Lung microvascular endothelial cell (primary cell): ENCODE measurements at regions not wholly inside any gene's neighbourhood (a gene's known extent, or its start where the extent isn't known, plus 50 kb on each side); places are given as distances from the start of the nearest gene placed in this dataset.
"Not testable (repeated sequence)": the region's sequence is repeated elsewhere in the genome, so short reads cannot be mapped to it uniquely, and the experiment has no call there.

ENCODE experiments used
- DNase-seq, 2 donors: peaks; one replicate each; pipeline versions ENCODE4 v3.0.0 to v3.0.0-alpha.2; 2010; ENCODE audit warnings: low read depth in 2 of 2

DNA sequence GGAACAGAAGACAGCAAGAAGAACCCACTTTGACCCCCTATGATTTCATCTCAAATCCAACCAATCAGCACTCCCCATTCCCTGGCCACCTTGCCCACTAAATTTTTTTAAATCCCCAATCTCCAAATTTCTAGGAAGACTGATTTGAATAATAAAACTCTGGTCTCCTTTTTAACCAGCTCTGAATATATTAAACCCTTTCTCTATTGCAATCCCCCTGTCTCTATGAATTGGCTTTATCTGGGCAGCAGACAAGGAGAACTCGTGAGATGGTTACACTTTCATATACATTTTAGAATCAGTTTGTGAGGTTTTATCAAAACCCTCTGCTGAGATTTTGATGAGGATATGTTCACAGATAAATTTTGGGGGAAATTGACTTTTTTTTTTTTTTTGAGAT lies 90.3 kb upstream of the TRIM24 start:
- no peak for DNase-seq

DNA sequence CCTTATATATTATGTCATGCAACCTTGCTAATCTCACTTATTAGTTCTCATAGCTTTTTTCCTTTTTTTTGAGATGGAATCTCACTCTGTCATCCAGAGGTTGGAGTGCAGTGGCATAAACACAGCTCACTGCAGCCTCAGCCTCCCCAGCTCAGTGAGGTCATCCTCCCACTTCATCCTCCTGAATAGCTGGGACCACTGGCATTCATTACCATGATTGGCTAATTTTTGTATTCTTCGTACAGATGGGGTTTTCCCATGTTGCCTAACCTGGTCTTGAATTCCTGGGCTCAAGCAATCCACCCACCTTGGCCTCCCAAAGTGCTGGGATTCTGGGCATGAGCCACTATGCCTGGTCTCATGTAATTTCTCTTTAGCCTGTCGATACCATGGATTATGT lies 89.1 kb upstream of the TRIM24 start:
- no peak for DNase-seq

DNA sequence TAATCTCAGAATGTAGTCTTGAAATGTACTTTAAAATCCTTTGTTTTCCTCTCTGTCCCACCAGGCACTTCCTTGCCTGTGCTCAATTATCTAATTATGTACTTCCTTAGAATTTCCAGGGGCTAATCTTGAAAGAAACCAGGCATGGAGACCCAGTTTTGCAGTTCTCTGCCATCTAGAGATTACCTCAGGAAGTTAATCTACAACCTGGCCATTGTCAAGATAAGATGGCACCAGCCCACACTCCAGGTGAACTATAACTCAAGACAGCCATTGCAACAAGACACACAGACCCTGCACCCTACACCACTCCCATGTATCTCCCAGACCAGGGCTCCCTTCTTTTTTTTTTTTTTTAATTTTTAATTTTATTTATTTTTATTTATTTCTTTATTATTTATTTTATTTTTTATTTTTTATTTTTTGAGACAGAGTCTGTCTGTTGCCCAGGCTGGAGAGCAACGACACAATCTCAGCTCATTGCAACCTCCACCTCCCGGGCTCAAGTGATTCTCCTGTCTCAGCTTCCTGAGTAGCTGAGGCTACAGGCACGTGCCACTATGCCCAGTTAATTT lies 85.9 kb upstream of the TRIM24 start:
- no peak for DNase-seq

DNA sequence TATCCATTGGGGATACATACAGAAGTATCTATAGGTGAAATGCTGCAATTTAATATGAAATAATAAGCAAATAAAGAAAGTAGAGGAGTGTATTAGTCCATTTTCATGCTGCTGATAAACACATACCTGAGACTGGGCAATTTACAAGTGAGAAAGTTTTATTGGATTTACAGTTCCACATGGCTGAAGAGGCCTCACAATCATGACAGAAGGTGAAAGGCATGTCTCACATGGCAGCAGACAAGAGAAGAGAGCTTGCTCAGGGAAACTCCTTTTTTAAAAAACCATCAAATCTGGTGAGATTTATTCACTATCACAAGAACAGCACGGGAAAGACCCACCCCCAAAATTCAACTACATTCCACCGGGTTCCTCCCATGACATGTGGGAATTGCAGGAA lies 82.8 kb upstream of the TRIM24 start:
- DNase-seq = no peak

DNA sequence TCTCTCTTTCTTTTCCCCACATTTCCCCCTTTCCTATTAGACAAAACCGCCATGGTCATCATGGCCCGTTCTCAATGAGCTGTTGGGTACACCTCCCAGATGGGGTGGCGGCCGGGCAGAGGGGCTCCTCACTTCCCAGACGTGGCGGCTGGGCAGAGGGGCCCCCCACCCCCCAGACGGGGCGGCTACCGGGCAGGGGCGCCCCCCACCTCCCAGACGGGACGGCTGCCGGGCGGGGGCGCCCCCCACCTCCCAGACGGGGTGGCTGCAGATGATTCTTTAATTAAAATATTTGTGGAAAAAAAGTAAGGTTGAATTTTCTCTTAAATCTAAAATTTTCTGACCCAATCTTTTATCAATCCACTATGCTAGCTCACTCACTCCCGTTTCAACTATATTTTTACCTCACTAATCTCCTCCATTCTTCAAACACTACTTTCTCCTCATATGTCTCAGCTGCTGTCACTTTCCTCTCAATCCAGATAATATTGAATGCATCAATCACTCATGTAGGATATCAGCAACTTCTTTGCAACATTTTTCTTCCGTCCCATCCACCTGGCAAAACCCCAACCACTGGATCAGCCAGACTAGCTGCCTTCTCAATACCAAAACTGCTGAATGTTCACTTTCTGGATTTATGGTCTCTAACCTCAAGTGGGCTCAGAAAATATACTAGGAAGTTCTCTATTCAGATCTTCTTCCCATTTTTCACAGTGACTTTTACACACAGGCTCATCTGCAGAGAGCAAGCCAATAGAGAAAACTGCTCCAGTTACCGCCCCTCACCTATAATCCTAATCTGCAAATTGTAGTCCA lies 81.1 kb upstream of the TRIM24 start:
- DNase-seq = no peak

DNA sequence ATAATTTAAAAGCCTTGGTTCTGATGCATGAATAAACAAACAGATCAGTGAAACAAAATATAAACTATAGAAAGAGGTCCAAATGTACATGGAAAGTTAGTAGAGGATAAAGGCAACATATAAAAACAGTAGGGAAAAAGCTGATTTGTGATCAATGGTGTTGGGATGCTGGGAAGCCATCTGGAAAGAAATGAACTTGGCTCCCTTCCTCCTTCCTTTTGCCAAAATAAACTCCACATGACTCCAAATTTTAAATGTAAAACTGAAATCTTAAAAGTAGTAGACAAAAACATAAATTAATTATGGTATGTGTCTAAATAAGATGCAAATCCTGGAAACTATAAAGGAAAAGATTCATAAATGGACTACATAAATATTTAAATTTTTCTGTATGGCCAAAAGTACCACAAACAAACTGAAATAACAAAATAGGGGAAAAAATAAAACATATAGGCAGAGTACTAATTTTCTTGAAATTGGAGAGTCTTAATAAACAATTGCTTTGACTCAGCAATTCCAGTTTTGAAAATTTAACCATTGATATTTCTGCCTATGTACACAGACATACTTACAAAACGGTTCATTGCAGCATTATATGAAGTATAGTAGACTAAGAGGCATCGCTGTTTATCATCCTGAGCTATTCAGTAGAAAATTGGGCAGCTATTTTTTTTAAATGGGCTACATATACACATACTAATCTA lies 77.0 kb upstream of the TRIM24 start:
- DNase-seq = no peak

DNA sequence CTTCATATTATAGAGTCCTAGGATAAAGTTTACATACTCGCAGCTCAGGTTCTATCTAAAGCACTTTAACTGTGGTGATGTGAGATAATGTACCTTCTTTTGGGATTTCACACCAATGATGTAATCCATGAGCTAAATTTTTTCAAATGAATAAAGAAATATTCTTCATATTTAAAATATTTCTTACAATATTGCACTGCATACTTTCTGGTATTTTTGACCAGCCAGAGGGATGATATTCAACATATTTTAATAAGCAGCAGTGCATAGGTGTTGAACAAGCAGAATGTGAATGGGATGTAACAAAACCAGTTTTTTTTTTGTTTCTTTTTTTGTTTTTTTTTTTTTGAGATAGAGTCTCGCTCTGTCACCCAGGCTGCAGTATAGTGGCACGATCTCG lies 73.2 kb upstream of the TRIM24 start:
- DNase-seq = no peak

DNA sequence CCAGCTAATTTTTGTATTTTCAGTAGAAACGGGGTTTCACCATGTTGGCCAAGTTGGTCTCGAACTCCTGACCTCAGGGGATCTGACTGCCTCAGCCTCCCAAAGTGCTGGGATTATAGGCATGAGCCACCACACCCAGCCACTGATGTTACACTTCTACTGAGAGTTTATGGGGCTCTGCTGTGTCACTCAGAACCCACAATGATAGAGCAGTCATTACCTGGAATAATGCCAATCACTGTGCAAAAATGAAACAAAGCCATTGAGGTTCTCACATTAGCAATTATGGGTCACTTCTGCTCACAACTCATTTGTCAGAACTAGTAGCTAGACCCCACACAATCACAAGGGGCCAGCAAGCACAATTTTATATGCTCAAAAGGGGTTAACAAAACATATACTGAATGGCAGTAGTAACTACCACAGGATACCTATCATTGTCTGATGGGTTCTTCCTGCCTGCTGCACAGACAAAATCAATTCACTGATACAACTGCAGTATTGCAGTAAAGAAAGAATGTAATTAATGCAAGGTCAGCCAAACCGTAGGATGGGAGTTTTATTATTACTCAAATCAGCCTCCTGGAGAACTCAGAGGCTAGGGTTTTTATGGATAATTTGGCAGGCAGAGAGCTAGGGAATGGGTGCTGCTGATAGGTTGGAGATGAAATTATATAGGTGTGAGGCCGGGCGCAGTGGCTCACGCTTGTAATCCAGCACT lies 72.1 kb upstream of the TRIM24 start:
- peak in 1 of 2 donors; percentile 7 for DNase-seq

DNA sequence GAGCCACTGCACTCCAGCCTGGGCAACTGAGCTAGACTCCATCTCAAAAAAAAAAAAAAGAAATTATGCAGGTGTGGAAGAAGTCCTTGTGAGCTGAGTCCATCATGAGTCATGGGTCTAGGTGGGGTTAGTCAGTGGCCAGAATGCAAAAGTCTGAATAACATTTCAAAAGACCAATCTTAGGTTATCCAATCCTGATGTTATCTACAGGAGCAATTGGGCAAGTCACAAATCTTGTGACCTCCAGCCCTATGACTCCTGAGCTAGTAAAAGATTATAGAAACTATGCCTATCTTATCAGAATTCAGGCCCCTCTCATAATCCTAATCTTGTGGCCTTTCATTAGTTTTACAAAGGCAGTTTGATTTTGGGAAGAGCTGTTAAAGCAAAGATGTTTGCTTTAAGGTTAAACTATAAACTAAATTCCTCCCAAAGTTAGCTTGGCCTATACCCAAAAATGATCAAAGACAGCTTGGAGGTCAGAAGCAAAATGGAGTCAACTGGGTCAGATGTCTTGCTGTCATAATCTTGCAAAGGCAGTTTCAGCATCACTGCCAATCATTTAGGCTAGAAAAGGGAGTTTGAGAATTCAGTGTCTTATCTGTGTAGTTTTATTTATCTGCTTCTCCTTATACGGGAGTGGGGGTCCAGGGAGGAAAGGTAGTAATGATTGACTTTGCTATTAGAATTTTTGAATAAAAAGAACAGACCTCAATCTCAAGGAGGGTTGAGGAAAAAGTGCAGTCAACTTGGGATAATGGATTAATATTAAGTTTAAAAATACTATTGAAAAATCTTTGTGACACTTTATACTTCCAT lies 71.2 kb upstream of the TRIM24 start:
- no peak for DNase-seq

DNA sequence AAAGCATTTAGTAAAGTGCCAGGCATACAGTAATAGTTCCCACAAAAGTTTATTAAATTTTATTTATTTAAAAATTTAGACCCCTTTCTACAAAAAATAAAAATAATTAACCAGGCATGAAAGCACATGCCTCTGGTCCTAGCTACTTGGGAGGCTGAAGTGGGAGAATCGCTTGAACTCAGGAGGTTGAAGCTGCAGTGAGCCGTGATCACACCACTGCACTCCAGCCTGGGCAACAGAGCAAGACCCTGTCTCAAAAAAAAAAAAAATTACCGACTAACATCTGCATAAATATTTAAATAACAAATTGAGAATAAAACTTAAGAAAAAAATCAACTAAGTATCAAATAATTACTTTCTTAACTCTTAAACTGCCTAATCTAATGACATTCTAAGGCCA lies 64.3 kb upstream of the TRIM24 start:
- no peak for DNase-seq

DNA sequence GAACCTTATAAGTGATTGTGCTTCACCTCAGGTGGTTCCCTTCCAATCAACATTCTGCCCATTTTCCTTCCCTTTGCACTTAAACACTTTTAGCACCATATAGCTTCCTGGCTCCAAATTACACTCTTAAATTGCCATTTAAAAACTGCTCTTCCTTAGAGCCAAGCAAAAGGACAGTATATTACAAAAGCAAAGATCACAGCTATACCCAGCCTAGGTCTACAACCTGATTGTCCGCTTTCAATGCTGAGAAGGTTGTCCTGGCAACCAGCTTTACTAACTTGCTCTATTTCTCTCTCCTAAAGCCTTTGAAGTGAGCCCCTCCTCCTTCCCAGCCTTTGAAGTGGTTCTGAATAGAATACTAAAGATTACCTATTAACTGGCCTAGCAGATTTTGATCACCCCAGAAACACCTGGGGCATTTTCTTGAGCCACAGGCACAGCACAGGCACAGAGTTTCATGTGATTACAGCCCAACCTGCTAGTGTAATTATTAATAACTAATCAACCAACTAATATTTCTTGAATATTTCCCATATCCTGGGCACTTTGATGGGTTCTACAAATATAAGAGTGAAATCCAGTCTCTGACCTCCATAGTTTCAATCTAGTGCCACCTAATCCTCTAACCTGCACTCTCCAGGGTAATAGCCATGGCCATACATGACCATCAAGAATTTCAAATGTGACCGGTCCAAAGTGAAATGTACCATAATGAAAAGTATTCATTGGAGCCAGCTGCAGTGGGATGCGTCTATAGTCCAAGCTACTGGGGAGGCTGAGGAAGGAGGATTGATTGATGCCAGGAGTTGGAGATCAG lies 63.6 kb upstream of the TRIM24 start:
- no peak for DNase-seq

DNA sequence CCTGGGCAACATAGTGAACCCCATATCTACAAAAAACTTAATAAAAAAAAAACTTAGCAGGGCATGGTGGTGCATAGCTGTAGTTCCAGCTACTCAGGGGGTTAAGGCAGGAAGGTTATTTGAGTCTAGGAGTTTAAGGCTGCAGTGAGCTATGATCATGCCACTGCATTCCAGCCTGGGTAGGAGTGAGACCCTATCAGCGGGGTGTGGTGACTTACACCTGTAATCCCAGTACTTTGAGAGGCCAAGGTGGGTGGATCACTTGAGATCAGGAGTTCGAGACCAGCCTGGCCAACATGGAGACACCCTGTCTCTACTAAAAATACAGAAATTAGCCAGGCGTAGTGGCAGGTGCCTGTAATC lies 63.0 kb upstream of the TRIM24 start:
- not testable (repeated sequence) for DNase-seq

DNA sequence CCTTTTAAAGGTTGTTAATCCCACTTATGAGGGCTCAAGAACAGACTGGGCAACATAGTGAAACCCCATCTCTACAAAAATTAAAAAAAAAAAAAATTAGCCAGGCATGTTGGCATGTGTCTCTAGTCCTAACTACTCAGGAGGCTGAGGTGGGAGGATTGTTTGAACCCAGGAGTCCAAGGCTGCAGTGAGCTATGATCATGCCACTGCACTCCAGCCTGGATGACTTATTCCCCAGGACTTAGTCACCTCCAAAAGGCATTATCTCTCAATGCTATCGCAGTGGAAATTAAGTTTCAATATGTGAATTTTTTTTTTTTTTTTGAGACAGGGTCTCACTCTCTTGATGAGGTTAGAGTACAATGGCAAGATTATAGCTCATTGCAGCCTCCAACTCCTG lies 61.2 kb upstream of the TRIM24 start:
- DNase-seq = no peak

DNA sequence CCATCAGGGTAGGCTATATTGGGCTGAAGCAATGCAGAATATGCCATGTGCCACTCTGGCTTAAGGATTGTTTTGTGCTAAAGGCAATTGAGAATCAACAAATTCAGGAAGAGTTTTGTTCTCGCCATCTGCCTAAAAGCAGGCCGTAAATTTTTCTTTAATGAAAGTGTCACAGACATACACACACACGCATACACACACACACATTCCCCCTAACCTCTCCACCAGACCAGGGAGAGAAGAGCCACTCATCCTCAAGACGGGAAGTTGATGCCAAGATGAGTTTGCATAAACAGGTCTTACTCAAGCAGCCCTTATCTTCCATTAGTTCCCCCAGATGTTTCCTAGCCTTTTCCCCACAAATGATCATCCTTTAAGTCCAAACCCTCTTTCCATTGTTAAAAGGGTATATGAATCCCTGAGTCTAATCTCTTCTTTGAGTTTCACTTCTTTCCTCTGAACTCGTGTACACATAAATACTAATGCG lies 59.6 kb upstream of the TRIM24 start:
- DNase-seq = peak in 1 of 2 donors; percentile 24

DNA sequence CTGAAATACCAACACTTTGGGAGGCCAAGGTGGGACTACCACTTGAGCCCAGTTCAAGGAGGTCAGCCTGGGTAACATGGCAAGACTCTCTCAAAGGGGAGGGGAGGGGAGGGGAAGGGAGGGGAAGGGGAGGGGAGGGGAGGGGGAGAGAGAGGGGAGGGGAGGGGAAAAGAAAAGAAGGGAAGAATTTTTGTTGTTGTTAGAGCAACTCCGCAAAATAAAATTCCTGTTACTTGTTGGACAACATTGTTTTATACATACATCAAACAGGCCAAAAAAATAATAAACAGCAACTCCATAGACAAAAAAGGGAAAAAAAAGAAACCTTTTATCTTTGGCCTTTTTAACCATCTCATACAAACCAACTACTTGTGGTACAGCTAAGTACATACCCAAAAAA lies 57.3 kb upstream of the TRIM24 start:
- DNase-seq = no peak

DNA sequence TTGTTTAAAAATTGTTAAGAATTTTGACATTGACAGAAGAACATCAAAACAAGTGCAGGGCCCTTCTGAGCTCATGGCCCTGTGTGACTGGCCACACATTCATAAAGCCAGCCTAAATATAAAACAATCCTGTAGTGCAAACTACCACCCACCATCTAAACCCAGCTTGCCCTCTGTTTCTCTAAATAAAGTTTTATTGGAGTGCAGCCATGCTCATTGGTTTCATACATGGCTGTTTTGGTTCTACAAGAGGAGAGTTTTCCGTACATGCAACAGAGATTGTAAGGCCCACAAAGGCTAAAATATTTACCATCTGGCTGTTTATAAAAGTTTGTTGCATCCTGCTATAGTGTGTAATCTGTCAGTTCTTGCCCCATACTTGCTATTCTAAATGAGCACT lies 54.6 kb upstream of the TRIM24 start:
- DNase-seq = no peak

DNA sequence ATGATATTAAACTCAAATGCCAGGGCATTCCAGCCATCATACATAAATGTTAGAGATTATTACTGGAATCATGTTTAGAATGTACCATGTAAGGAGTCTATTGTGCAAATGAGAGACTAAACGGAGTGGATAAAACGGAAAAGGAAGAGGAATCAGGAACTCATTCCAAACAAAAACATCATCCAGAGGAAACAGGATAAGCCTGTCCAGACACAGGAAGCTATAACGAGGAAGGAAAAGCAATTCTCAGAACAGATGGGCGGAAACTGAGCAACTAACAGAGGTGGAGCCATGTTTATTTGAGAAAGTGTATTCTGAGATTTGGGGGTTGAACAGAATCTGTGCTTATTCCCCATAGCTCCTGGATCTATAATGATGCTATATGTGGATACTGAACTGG lies 52.3 kb upstream of the TRIM24 start:
- peak; percentile 27 to 48 for DNase-seq
